Esophagus mucosa (tissue), 1 donor: ENCODE measurements at regions not wholly inside any gene's neighbourhood (a gene's known extent, or its start where the extent isn't known, plus 50 kb on each side); places are given as distances from the start of the nearest gene placed in this dataset.
A peak's percentile ranks its signal among the peaks of the same experiment; 100 is the strongest.
"Not testable (repeated sequence)": the region's sequence is repeated elsewhere in the genome, so short reads cannot be mapped to it uniquely, and the experiment has no call there.

Source experiments
- ATAC-seq: fragments of 200-7000 bp; cut with Tn5 transposase; one replicate; pipeline ENCODE4 v1.9.1; 2020
- donor health status: DM: yes; HTN: yes; CAD: no.

- ATAC-seq: no peak
Observed at GRCh38 chr7:53238021-53238605, 202.7 kb downstream of the POM121L12 start.

GRCh38 chr7:53239151-53239550 is 203.7 kb downstream of the POM121L12 start:
- not testable (repeated sequence) for ATAC-seq

GRCh38 chr7:53245721-53246120 is 210.3 kb downstream of the POM121L12 start:
- no peak for ATAC-seq

GRCh38 chr7:53246957-53247356 is 211.5 kb downstream of the POM121L12 start:
- ATAC-seq: no peak

- ATAC-seq: no peak
Observed at GRCh38 chr7:53252539-53252938, 217.1 kb downstream of the POM121L12 start.

GRCh38 chr7:53272081-53272480 is 236.6 kb downstream of the POM121L12 start:
- ATAC-seq: no peak

- ATAC-seq: no peak
Observed at GRCh38 chr7:53281312-53281711, 245.9 kb downstream of the POM121L12 start.

- ATAC-seq: no peak
Observed at GRCh38 chr7:53292341-53292740, 256.9 kb downstream of the POM121L12 start.

- no peak for ATAC-seq
Observed at GRCh38 chr7:53302496-53303246, 267.2 kb downstream of the POM121L12 start.

- ATAC-seq: no peak
Observed at GRCh38 chr7:53303781-53304180, 268.3 kb downstream of the POM121L12 start.

GRCh38 chr7:53306846-53307245 is 271.4 kb downstream of the POM121L12 start:
- ATAC-seq: no peak

- no peak for ATAC-seq
Observed at GRCh38 chr7:53311205-53311604, 275.8 kb downstream of the POM121L12 start.

GRCh38 chr7:53315981-53316380 is 280.5 kb downstream of the POM121L12 start:
- ATAC-seq: no peak

- no peak for ATAC-seq
Observed at GRCh38 chr7:53318566-53318965, 283.1 kb downstream of the POM121L12 start.

- no peak for ATAC-seq
Observed at GRCh38 chr7:53325061-53325460, 289.6 kb downstream of the POM121L12 start.

- ATAC-seq: no peak
Observed at GRCh38 chr7:53326634-53327033, 291.2 kb downstream of the POM121L12 start.

GRCh38 chr7:53336105-53336668 is 300.8 kb downstream of the POM121L12 start:
- no peak for ATAC-seq

- no peak for ATAC-seq
Observed at GRCh38 chr7:53340220-53340619, 304.8 kb downstream of the POM121L12 start.

- no peak for ATAC-seq
Observed at GRCh38 chr7:53350241-53350640, 314.8 kb downstream of the POM121L12 start.

GRCh38 chr7:53351681-53352080 is 316.2 kb downstream of the POM121L12 start:
- ATAC-seq: peak; percentile 35

GRCh38 chr7:53358269-53358668 is 322.8 kb downstream of the POM121L12 start:
- no peak for ATAC-seq

GRCh38 chr7:53383131-53383530 is 347.7 kb downstream of the POM121L12 start:
- no peak for ATAC-seq

GRCh38 chr7:53385239-53385638 is 349.8 kb downstream of the POM121L12 start:
- not testable (repeated sequence) for ATAC-seq

- no peak for ATAC-seq
Observed at GRCh38 chr7:53387515-53387914, 352.1 kb downstream of the POM121L12 start.
